ENCODE measurements at regions not wholly inside any gene's neighbourhood (a gene's known extent, or its start where the extent isn't known, plus 50 kb on each side); places are given as distances from the start of the nearest gene placed in this dataset.

DNA sequence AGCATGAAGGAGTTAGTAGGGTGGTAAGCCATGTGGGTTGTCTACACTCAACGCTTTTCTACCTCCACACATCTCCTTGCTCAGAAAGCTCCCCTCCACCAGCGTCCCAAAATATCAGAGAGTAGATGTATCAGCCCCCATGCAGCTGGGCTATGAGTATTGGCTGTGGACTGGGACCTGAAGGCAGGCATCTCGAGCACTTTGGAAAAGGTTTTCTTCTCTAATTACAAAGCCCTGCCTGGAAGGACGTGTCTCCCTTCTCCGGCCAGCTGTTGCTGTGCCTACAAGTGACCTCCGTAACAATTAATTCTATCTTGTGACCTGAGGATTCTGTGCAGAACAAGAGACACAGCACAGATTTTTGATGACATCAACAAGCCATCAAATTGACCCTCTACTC, 142.0 kb upstream of the RUNX1 start:
- TF ChIP-seq, protein P1, sequence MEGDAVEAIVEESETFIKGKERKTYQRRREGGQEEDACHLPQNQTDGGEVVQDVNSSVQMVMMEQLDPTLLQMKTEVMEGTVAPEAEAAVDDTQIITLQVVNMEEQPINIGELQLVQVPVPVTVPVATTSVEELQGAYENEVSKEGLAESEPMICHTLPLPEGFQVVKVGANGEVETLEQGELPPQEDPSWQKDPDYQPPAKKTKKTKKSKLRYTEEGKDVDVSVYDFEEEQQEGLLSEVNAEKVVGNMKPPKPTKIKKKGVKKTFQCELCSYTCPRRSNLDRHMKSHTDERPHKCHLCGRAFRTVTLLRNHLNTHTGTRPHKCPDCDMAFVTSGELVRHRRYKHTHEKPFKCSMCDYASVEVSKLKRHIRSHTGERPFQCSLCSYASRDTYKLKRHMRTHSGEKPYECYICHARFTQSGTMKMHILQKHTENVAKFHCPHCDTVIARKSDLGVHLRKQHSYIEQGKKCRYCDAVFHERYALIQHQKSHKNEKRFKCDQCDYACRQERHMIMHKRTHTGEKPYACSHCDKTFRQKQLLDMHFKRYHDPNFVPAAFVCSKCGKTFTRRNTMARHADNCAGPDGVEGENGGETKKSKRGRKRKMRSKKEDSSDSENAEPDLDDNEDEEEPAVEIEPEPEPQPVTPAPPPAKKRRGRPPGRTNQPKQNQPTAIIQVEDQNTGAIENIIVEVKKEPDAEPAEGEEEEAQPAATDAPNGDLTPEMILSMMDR (IDR thresholded peaks at IDR 0.05) = no peak
- TF ChIP-seq, protein P2, sequence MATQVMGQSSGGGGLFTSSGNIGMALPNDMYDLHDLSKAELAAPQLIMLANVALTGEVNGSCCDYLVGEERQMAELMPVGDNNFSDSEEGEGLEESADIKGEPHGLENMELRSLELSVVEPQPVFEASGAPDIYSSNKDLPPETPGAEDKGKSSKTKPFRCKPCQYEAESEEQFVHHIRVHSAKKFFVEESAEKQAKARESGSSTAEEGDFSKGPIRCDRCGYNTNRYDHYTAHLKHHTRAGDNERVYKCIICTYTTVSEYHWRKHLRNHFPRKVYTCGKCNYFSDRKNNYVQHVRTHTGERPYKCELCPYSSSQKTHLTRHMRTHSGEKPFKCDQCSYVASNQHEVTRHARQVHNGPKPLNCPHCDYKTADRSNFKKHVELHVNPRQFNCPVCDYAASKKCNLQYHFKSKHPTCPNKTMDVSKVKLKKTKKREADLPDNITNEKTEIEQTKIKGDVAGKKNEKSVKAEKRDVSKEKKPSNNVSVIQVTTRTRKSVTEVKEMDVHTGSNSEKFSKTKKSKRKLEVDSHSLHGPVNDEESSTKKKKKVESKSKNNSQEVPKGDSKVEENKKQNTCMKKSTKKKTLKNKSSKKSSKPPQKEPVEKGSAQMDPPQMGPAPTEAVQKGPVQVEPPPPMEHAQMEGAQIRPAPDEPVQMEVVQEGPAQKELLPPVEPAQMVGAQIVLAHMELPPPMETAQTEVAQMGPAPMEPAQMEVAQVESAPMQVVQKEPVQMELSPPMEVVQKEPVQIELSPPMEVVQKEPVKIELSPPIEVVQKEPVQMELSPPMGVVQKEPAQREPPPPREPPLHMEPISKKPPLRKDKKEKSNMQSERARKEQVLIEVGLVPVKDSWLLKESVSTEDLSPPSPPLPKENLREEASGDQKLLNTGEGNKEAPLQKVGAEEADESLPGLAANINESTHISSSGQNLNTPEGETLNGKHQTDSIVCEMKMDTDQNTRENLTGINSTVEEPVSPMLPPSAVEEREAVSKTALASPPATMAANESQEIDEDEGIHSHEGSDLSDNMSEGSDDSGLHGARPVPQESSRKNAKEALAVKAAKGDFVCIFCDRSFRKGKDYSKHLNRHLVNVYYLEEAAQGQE (IDR thresholded peaks at IDR 0.05; ENCODE audit: low read depth, low read length) = no peak
- TF ChIP-seq, protein P3, sequence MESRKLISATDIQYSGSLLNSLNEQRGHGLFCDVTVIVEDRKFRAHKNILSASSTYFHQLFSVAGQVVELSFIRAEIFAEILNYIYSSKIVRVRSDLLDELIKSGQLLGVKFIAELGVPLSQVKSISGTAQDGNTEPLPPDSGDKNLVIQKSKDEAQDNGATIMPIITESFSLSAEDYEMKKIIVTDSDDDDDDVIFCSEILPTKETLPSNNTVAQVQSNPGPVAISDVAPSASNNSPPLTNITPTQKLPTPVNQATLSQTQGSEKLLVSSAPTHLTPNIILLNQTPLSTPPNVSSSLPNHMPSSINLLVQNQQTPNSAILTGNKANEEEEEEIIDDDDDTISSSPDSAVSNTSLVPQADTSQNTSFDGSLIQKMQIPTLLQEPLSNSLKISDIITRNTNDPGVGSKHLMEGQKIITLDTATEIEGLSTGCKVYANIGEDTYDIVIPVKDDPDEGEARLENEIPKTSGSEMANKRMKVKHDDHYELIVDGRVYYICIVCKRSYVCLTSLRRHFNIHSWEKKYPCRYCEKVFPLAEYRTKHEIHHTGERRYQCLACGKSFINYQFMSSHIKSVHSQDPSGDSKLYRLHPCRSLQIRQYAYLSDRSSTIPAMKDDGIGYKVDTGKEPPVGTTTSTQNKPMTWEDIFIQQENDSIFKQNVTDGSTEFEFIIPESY (IDR thresholded peaks at IDR 0.05; ENCODE audit: borderline replicate concordance, low read depth) = no peak
- TF ChIP-seq SMC3 (IDR thresholded peaks at IDR 0.05; ENCODE audit: low read depth, low read length) = no peak
- TF ChIP-seq POLR2AphosphoS5 (IDR thresholded peaks at IDR 0.05; ENCODE audit: low read depth, low read length) = no peak
- no peak for TF ChIP-seq TEAD4 (IDR thresholded peaks at IDR 0.05; ENCODE audit: borderline replicate concordance, insufficient read depth)
- TF ChIP-seq GABPA (IDR thresholded peaks at IDR 0.05; ENCODE audit: low read depth) = no peak
- no peak for TF ChIP-seq JUND (IDR thresholded peaks at IDR 0.05)
- TF ChIP-seq YY1 (IDR thresholded peaks at IDR 0.05; ENCODE audit: low read depth) = no peak
- no peak for TF ChIP-seq RFX5 (IDR thresholded peaks at IDR 0.05; ENCODE audit: low read length)
- no peak for TF ChIP-seq ELF1 (IDR thresholded peaks at IDR 0.05)
- no peak for TF ChIP-seq MXI1 (IDR thresholded peaks at IDR 0.05; ENCODE audit: low read depth, low read length)

Measured in SK-N-SH (cell line).